CD14-positive monocyte (primary cell): ENCODE measurements at regions not wholly inside any gene's neighbourhood (a gene's known extent, or its start where the extent isn't known, plus 50 kb on each side); places are given as distances from the start of the nearest gene placed in this dataset.
A peak's percentile ranks its signal among the peaks of the same experiment; 100 is the strongest.

Experiments used
- DNase-seq, 3 donors: peaks; one replicate each; pipeline ENCODE4 v3.0.0-alpha.2; 2011 to 2022
- H2AFZ ChIP-seq: 2 replicates; pipeline ENCODE4 v1.6.0; 2012; ENCODE audit warnings: mild to moderate bottlenecking, low read depth, low read length, inconsistent platforms; ENCODE audit not compliant: insufficient read depth, poor library complexity, severe bottlenecking
- H3K27ac ChIP-seq, 2 donors: 1 replicate in 1 of 2; 2 replicates in 1 of 2; pipeline ENCODE4 v1.5.1; 2012 to 2013; ENCODE audit warnings: low read length in 2 of 2, control low read depth in 1 of 2, inconsistent platforms in 1 of 2, low read depth in 1 of 2, mild to moderate bottlenecking in 1 of 2
- H3K27me3 ChIP-seq, 2 donors: one replicate each; pipeline versions ENCODE4 v1.6.0 to v1.6.1; 2011 to 2013; ENCODE audit warnings: low read length in 2 of 2; ENCODE audit not compliant: control insufficient read depth in 2 of 2, insufficient read depth in 2 of 2
- H3K36me3 ChIP-seq, 2 donors: replicated peaks in 1 of 2; 1 replicate in 1 of 2; 2 replicates in 1 of 2; pipeline versions ENCODE4 v1.5.1 to v1.6.1; 2012 to 2013; ENCODE audit warnings: low read length in 2 of 2, control low read depth in 1 of 2, inconsistent platforms in 1 of 2, mild to moderate bottlenecking in 1 of 2; ENCODE audit not compliant: insufficient read depth in 2 of 2, control insufficient read depth in 1 of 2
- H3K4me1 ChIP-seq, 2 donors: 1 replicate in 1 of 2; 2 replicates in 1 of 2; pipeline versions ENCODE4 v1.5.1 to v1.6.1; 2012 to 2013; ENCODE audit warnings: low read length in 2 of 2, control low read depth in 1 of 2, inconsistent platforms in 1 of 2, mild to moderate bottlenecking in 1 of 2, moderate library complexity in 1 of 2; ENCODE audit not compliant: insufficient read depth in 2 of 2, control insufficient read depth in 1 of 2
- H3K4me2 ChIP-seq: replicated peaks from 2 replicates; pipeline ENCODE3; 2012; ENCODE audit warnings: low read length, moderate library complexity, mild to moderate bottlenecking; ENCODE audit not compliant: poor library complexity, severe bottlenecking; ENCODE audit errors: extremely low read depth
- H3K4me3 ChIP-seq, 3 experiments: fragments of 200-600 bp in 1 of 3; sonication (generic) in 1 of 3; replicated peaks in 1 of 3; 1 replicate in 2 of 3; 2 replicates in 1 of 3; pipeline ENCODE4 v1.5.1; 2011 to 2013; ENCODE audit warnings: low read length in 3 of 3, mild to moderate bottlenecking in 3 of 3, control low read depth in 2 of 3, low read depth in 2 of 3, inconsistent platforms in 1 of 3, moderate library complexity in 1 of 3
- H3K79me2 ChIP-seq: 2 replicates; pipeline ENCODE4 v1.6.0; 2012; ENCODE audit warnings: mild to moderate bottlenecking, control low read depth, inconsistent platforms, low read length, moderate library complexity; ENCODE audit not compliant: insufficient read depth
- H3K9ac ChIP-seq: 2 replicates; pipeline ENCODE4 v1.6.0; 2017; ENCODE audit warnings: low read length, mild to moderate bottlenecking; ENCODE audit not compliant: insufficient read depth, poor library complexity, severe bottlenecking
- H3K9me3 ChIP-seq, 2 donors: replicated peaks in 1 of 2; 1 replicate in 1 of 2; 2 replicates in 1 of 2; pipeline versions ENCODE4 v1.5.1 to v1.6.1; 2012 to 2013; ENCODE audit warnings: low read length in 2 of 2, control low read depth in 1 of 2; ENCODE audit not compliant: control insufficient read depth in 1 of 2, insufficient read depth in 1 of 2
- H4K20me1 ChIP-seq: 2 replicates; pipeline ENCODE4 v1.6.0; 2012; ENCODE audit warnings: mild to moderate bottlenecking, low read length, control low read depth, moderate library complexity; ENCODE audit not compliant: insufficient read depth
- H3K27ac Mint-ChIP-seq, 7 donors: one replicate each; pipeline ENCODE4 v1.8.0; 2020; ENCODE audit warnings: mild to moderate bottlenecking in 7 of 7, mixed read lengths in 7 of 7, moderate library complexity in 6 of 7, inconsistent platforms in 2 of 7
- H3K27me3 Mint-ChIP-seq, 3 donors: one replicate each; pipeline ENCODE4 v1.8.0; 2021 to 2022; ENCODE audit warnings: low read depth in 3 of 3, mild to moderate bottlenecking in 3 of 3, mixed read lengths in 3 of 3, moderate library complexity in 3 of 3, inconsistent platforms in 1 of 3
- H3K36me3 Mint-ChIP-seq, 2 donors: one replicate each; pipeline ENCODE4 v1.8.0; 2020; ENCODE audit warnings: mixed read lengths in 2 of 2, inconsistent platforms in 1 of 2, mild to moderate bottlenecking in 1 of 2
- H3K4me1 Mint-ChIP-seq: one replicate; pipeline ENCODE4 v1.8.0; 2020; ENCODE audit warnings: mild to moderate bottlenecking, mixed read lengths
- H3K4me3 Mint-ChIP-seq, 2 donors: one replicate each; pipeline ENCODE4 v1.8.0; 2020; ENCODE audit warnings: mild to moderate bottlenecking in 2 of 2, mixed read lengths in 2 of 2, moderate library complexity in 1 of 2
- H3K9me3 Mint-ChIP-seq, 7 donors: one replicate each; pipeline ENCODE4 v1.8.0; 2020 to 2022; ENCODE audit warnings: mixed read lengths in 7 of 7, mild to moderate bottlenecking in 6 of 7, moderate library complexity in 6 of 7, inconsistent platforms in 2 of 7
- WGBS: methylation state at CpG from one replicate; pipeline ENCODE4 v1.1.5; 2013; ENCODE audit warnings: missing lambda C conversion rate; ENCODE audit not compliant: insufficient coverage; 5-methylcytosine and 5-hydroxymethylcytosine counted together
- intact Hi-C, 2 donors: fragments of 100-400 bp; cut with micrococcal nuclease; formaldehyde crosslinking; loops; one replicate each; pipeline versions ENCODE4 v1.15.0 to v1.15.1; 2023
- TF ChIP-seq, protein P1 (sequence below): fragments of 200-600 bp; IDR thresholded peaks from one replicate; pipeline ENCODE4 v1.8.0; 2022; ENCODE audit warnings: antibody characterized with exemption, mild to moderate bottlenecking

DNA sequence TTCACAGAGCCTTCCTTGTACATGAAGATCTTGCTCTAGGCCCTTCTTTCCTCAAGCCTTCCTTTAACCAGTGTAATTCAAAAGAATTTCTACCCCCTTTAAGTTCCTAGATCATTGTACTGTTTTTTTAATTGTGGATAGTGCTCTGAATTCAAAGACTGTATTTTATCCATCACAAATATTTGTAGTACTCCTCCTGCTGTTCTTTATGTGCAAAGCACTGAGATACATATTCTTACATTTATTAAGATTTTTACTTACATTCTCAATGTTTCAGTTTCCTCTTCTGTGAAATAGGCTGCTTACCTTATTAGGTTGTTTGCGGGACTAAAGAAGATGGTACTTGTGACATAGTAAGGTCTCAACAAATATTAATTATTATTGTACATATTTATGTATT is 168.8 kb upstream of the PDE4B start:
- no CpG with 5 or more reads among the region's 1 CpG for WGBS
- H3K27me3 ChIP-seq: no peaks in the 10 kb centered on the region

DNA sequence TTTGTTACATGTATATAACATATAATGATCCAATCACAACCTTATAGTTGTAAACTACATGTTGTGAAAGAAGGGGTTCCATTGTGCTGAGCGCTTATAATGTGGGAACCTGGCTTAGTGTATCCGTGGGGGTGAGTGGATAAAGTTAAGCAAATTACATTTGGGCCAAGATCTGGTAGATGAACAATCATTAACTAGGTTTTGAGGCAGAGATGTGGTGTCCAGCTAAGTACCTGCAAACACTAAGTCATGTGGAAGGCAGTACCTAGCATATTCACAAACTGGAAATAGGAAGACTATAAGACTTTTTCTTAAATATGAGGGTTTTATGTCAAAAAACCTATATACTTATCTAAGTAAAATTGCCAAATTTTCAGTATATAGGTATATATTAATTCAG is 167.2 kb upstream of the PDE4B start:
- H3K4me1 ChIP-seq: no peaks in the 10 kb centered on the region
- no peak overlapping the region for H3K4me3 ChIP-seq
- H3K9me3 ChIP-seq: no peaks in the 10 kb centered on the region
- no peaks in the 10 kb centered on the region for H3K27me3 ChIP-seq
- intact Hi-C loops: no loop called here
- H3K27ac Mint-ChIP-seq: peak overlapping the region in 1 of 7 donors; percentile 4
- no peak overlapping the region for H3K4me2 ChIP-seq
- H2AFZ ChIP-seq: no peak overlapping the region
- H3K9ac ChIP-seq: no peak overlapping the region
- H3K27ac ChIP-seq: no peak overlapping the region
- H3K36me3 Mint-ChIP-seq: no peaks in the 10 kb centered on the region
- H3K4me3 Mint-ChIP-seq: no peak overlapping the region
- TF ChIP-seq, protein P1, sequence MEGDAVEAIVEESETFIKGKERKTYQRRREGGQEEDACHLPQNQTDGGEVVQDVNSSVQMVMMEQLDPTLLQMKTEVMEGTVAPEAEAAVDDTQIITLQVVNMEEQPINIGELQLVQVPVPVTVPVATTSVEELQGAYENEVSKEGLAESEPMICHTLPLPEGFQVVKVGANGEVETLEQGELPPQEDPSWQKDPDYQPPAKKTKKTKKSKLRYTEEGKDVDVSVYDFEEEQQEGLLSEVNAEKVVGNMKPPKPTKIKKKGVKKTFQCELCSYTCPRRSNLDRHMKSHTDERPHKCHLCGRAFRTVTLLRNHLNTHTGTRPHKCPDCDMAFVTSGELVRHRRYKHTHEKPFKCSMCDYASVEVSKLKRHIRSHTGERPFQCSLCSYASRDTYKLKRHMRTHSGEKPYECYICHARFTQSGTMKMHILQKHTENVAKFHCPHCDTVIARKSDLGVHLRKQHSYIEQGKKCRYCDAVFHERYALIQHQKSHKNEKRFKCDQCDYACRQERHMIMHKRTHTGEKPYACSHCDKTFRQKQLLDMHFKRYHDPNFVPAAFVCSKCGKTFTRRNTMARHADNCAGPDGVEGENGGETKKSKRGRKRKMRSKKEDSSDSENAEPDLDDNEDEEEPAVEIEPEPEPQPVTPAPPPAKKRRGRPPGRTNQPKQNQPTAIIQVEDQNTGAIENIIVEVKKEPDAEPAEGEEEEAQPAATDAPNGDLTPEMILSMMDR: no peak
- H3K36me3 ChIP-seq: no peaks in the 10 kb centered on the region
- H3K4me1 Mint-ChIP-seq: no peaks in the 10 kb centered on the region
- peaks cover 0 to 1% (median 0%) of the 10 kb centered on the region in 7 donors for H3K9me3 Mint-ChIP-seq
- DNase-seq: no peak
- WGBS: 100% methylated on average over 2 of the region's 2 CpGs
- H4K20me1 ChIP-seq: no peaks in the 10 kb centered on the region
- H3K27me3 Mint-ChIP-seq: no peaks in the 10 kb centered on the region
- no peaks in the 10 kb centered on the region for H3K79me2 ChIP-seq

More for the DNA sequence above, 168.8 kb upstream of the PDE4B start:
- Mint-ChIP-seq H3K27ac (no peak overlapping the region), H3K9me3 (peaks cover 0 to 1% (median 0%) of the 10 kb centered on the region in 7 donors), H3K4me1 (no peaks in the 10 kb centered on the region), H3K4me3 (no peak overlapping the region), H3K36me3 (no peaks in the 10 kb centered on the region), H3K27me3 (peaks cover 0 to 2% (median 0%) of the 10 kb centered on the region in 3 donors)
- H3K4me3 ChIP-seq: no peak overlapping the region
- H3K9ac ChIP-seq: no peak overlapping the region
- H3K79me2 ChIP-seq: no peaks in the 10 kb centered on the region
- H3K4me2 ChIP-seq: no peak overlapping the region
- no peak for DNase-seq
- no peak overlapping the region for H2AFZ ChIP-seq
- H3K27ac ChIP-seq: no peak overlapping the region
- H4K20me1 ChIP-seq: no peaks in the 10 kb centered on the region
- H3K9me3 ChIP-seq: no peaks in the 10 kb centered on the region
- no peaks in the 10 kb centered on the region for H3K36me3 ChIP-seq
- TF ChIP-seq, protein P1: no peak
- intact Hi-C loops: no loop called here
- H3K4me1 ChIP-seq: no peaks in the 10 kb centered on the region
